ENCODE measurements at regions not wholly inside any gene's neighbourhood (a gene's known extent, or its start where the extent isn't known, plus 50 kb on each side); places are given as distances from the start of the nearest gene placed in this dataset.

- Histone ChIP-seq H3K36me3 (ENCODE audit: control insufficient read depth in 2 of 3, insufficient read depth in 3 of 3, low read length in 3 of 3) (no peaks in the 10 kb centered on the region), H3K9me3 (ENCODE audit: control insufficient read depth in 2 of 3, insufficient read depth in 1 of 3, low read length in 3 of 3) (no peaks in the 10 kb centered on the region), H3K27me3 (ENCODE audit: control insufficient read depth, insufficient read depth, low read length) (no peaks in the 10 kb centered on the region), H3K9ac (ENCODE audit: low read length in 3 of 3) (no peak overlapping the region), H3K4me1 (ENCODE audit: control insufficient read depth in 2 of 3, insufficient read depth in 2 of 3, low read depth in 1 of 3, low read length in 3 of 3) (no peaks in the 10 kb centered on the region), H3K4me3 (ENCODE audit: low read length in 3 of 3) (no peak overlapping the region), H3K27ac (ENCODE audit: low read depth in 2 of 2, low read length in 2 of 2) (no peak overlapping the region)
- intact Hi-C loops (cut with DNase I), result no loop called here
- no peak for TF ChIP-seq CTCF (IDR thresholded peaks at IDR 0.05; ENCODE audit: borderline replicate concordance, extremely low read depth, insufficient read depth)
- no peak for DNase-seq
- FAIRE-seq, result no peak
Measured at GRCh38 chr1:188365874-188366273, 1537.1 kb downstream of the PLA2G4A start.

- FAIRE-seq (no peak), DNase-seq (peak in 1 of 5 donors; percentile 3)
- H3K9me3 ChIP-seq (ENCODE audit: control insufficient read depth in 2 of 3, insufficient read depth in 1 of 3, low read length in 3 of 3), result no peaks in the 10 kb centered on the region
- H3K27me3 ChIP-seq (ENCODE audit: control insufficient read depth, insufficient read depth, low read length), result no peaks in the 10 kb centered on the region
- no peaks in the 10 kb centered on the region for H3K36me3 ChIP-seq (ENCODE audit: control insufficient read depth in 2 of 3, insufficient read depth in 3 of 3, low read length in 3 of 3)
- intact Hi-C loops (cut with DNase I), result no loop called here
- H3K27ac ChIP-seq (ENCODE audit: low read depth in 2 of 2, low read length in 2 of 2), result no peak overlapping the region
- H3K4me3 ChIP-seq (ENCODE audit: low read length in 3 of 3), result no peak overlapping the region
- H3K9ac ChIP-seq (ENCODE audit: low read length in 3 of 3), result no peak overlapping the region
- no peaks in the 10 kb centered on the region for H3K4me1 ChIP-seq (ENCODE audit: control insufficient read depth in 2 of 3, insufficient read depth in 2 of 3, low read depth in 1 of 3, low read length in 3 of 3)
- no peak for TF ChIP-seq CTCF (IDR thresholded peaks at IDR 0.05; ENCODE audit: borderline replicate concordance, extremely low read depth, insufficient read depth)
Measured at GRCh38 chr1:188367661-188368060, 1538.9 kb downstream of the PLA2G4A start.

GRCh38 chr1:188371295-188371806 lies 1542.6 kb downstream of the PLA2G4A start:
- TF ChIP-seq CTCF (IDR thresholded peaks at IDR 0.05; ENCODE audit: borderline replicate concordance, extremely low read depth, insufficient read depth), result no peak
- intact Hi-C loops (cut with DNase I), result no loop called here
- no peaks in the 10 kb centered on the region for H3K9me3 ChIP-seq (ENCODE audit: control insufficient read depth in 2 of 3, insufficient read depth in 1 of 3, low read length in 3 of 3)
- no peaks in the 10 kb centered on the region for H3K4me1 ChIP-seq (ENCODE audit: control insufficient read depth in 2 of 3, insufficient read depth in 2 of 3, low read depth in 1 of 3, low read length in 3 of 3)
- no peak overlapping the region for H3K9ac ChIP-seq (ENCODE audit: low read length in 3 of 3)
- H3K27me3 ChIP-seq (ENCODE audit: control insufficient read depth, insufficient read depth, low read length), result no peaks in the 10 kb centered on the region
- no peak overlapping the region for H3K4me3 ChIP-seq (ENCODE audit: low read length in 3 of 3)
- no peak for DNase-seq
- no peak overlapping the region for H3K27ac ChIP-seq (ENCODE audit: low read depth in 2 of 2, low read length in 2 of 2)
- no peak for FAIRE-seq
- no peaks in the 10 kb centered on the region for H3K36me3 ChIP-seq (ENCODE audit: control insufficient read depth in 2 of 3, insufficient read depth in 3 of 3, low read length in 3 of 3)

GRCh38 chr1:188372821-188373220 lies 1544.1 kb downstream of the PLA2G4A start:
- no peak overlapping the region for H3K4me3 ChIP-seq (ENCODE audit: low read length in 3 of 3)
- no peaks in the 10 kb centered on the region for H3K4me1 ChIP-seq (ENCODE audit: control insufficient read depth in 2 of 3, insufficient read depth in 2 of 3, low read depth in 1 of 3, low read length in 3 of 3)
- H3K9ac ChIP-seq (ENCODE audit: low read length in 3 of 3), result no peak overlapping the region
- no peak for FAIRE-seq
- no peaks in the 10 kb centered on the region for H3K9me3 ChIP-seq (ENCODE audit: control insufficient read depth in 2 of 3, insufficient read depth in 1 of 3, low read length in 3 of 3)
- DNase-seq, result no peak
- no peak for TF ChIP-seq CTCF (IDR thresholded peaks at IDR 0.05; ENCODE audit: borderline replicate concordance, extremely low read depth, insufficient read depth)
- H3K36me3 ChIP-seq (ENCODE audit: control insufficient read depth in 2 of 3, insufficient read depth in 3 of 3, low read length in 3 of 3), result no peaks in the 10 kb centered on the region
- H3K27me3 ChIP-seq (ENCODE audit: control insufficient read depth, insufficient read depth, low read length), result no peaks in the 10 kb centered on the region
- intact Hi-C loops (cut with DNase I), result no loop called here
- no peak overlapping the region for H3K27ac ChIP-seq (ENCODE audit: low read depth in 2 of 2, low read length in 2 of 2)
